ENCODE measurements at regions not wholly inside any gene's neighbourhood (a gene's known extent, or its start where the extent isn't known, plus 50 kb on each side); places are given as distances from the start of the nearest gene placed in this dataset.

- no peak for TF ChIP-seq CTCF (IDR thresholded peaks at IDR 0.05 in 2 of 3, conservative IDR thresholded peaks at IDR 0.05 in 1 of 3; ENCODE audit: borderline replicate concordance in 1 of 3, insufficient read depth in 1 of 3, low read depth in 2 of 3, low read length in 2 of 3)
- no peak for TF ChIP-seq POLR2AphosphoS5 (IDR thresholded peaks at IDR 0.05; ENCODE audit: low read depth, low read length)
- no peak for TF ChIP-seq EZH2 (IDR thresholded peaks at IDR 0.05)
- no peak for TF ChIP-seq POLR2A (IDR thresholded peaks at IDR 0.05; ENCODE audit: borderline replicate concordance, extremely low read depth, insufficient read depth, insufficient read length)
- no peak for TF ChIP-seq FOSL1 (IDR thresholded peaks at IDR 0.05; ENCODE audit: low read depth)
- no peak for TF ChIP-seq MAX (IDR thresholded peaks at IDR 0.05)
- TF ChIP-seq SIN3A (IDR thresholded peaks at IDR 0.05; ENCODE audit: low read depth): no peak
- TF ChIP-seq EZH2phosphoT487 (IDR thresholded peaks at IDR 0.05; ENCODE audit: borderline replicate concordance): no peak
- TF ChIP-seq TCF7L2 (IDR thresholded peaks at IDR 0.05; ENCODE audit: borderline replicate concordance, extremely low read depth, insufficient read depth, insufficient read length): no peak
- no peak for TF ChIP-seq REST (IDR thresholded peaks at IDR 0.05; ENCODE audit: low read depth)
- TF ChIP-seq SRF (IDR thresholded peaks at IDR 0.05; ENCODE audit: low read depth): no peak
- no peak for TF ChIP-seq YY1 (IDR thresholded peaks at IDR 0.05; ENCODE audit: extremely low read depth, insufficient replicate concordance, low read depth, low read length)
- TF ChIP-seq JUND (IDR thresholded peaks at IDR 0.05): no peak
- TF ChIP-seq RAD21 (IDR thresholded peaks at IDR 0.05; ENCODE audit: low read depth): no peak
Observed at GRCh38 chr2:147231081-147231480, 613.7 kb upstream of the ACVR2A start.
